Neural cell (in vitro differentiated cells): ENCODE measurements at regions not wholly inside any gene's neighbourhood (a gene's known extent, or its start where the extent isn't known, plus 50 kb on each side); places are given as distances from the start of the nearest gene placed in this dataset.

Source experiments
- CTCF ChIP-seq: fragments of 450-650 bp; IDR thresholded peaks from 2 replicates; pipeline ENCODE4 v1.5.1; 2014; ENCODE audit warnings: antibody characterized with exemption, mild to moderate bottlenecking, moderate library complexity; ENCODE audit not compliant: poor library complexity, severe bottlenecking
- MXI1 ChIP-seq: fragments of 450-650 bp; conservative IDR thresholded peaks from 2 replicates; pipeline ENCODE4 v1.6.1; 2014; ENCODE audit warnings: antibody characterized with exemption, mild to moderate bottlenecking; ENCODE audit not compliant: poor library complexity, severe bottlenecking

- no peak for TF ChIP-seq MXI1
- no peak for TF ChIP-seq CTCF
These were observed 279.9 kb downstream of the SLITRK6 start for GRCh38 chr13:85519363-85519762.
